ENCODE measurements at regions not wholly inside any gene's neighbourhood (a gene's known extent, or its start where the extent isn't known, plus 50 kb on each side); places are given as distances from the start of the nearest gene placed in this dataset.

DNA sequence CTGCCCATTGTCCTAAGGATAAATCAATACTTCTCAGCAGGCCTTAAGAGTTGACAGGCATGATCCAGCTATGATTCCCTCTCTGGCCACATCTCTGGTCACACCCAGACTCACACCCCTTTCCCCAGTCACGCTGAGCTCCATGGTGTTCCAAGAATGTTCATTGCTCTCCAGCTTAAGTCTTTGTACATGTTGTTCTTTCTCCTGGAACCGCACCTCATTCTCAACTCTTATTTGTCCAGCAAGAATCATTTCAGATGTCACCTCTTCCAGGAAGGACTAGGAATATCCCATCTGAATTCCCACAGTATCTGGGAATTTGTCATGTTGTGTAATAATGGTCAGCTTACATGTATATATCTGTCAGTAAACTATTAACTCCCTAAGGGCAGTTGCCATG lies 118.3 kb upstream of the GALNT15 start:
- no peak for TF ChIP-seq EZH2 (IDR thresholded peaks at IDR 0.05; ENCODE audit: low read length)
- TF ChIP-seq, protein P1, sequence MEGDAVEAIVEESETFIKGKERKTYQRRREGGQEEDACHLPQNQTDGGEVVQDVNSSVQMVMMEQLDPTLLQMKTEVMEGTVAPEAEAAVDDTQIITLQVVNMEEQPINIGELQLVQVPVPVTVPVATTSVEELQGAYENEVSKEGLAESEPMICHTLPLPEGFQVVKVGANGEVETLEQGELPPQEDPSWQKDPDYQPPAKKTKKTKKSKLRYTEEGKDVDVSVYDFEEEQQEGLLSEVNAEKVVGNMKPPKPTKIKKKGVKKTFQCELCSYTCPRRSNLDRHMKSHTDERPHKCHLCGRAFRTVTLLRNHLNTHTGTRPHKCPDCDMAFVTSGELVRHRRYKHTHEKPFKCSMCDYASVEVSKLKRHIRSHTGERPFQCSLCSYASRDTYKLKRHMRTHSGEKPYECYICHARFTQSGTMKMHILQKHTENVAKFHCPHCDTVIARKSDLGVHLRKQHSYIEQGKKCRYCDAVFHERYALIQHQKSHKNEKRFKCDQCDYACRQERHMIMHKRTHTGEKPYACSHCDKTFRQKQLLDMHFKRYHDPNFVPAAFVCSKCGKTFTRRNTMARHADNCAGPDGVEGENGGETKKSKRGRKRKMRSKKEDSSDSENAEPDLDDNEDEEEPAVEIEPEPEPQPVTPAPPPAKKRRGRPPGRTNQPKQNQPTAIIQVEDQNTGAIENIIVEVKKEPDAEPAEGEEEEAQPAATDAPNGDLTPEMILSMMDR (optimal IDR thresholded peaks at IDR 0.05 in 1 of 3, IDR thresholded peaks at IDR 0.05 in 1 of 3, conservative IDR thresholded peaks at IDR 0.05 in 1 of 3; ENCODE audit: extremely low read depth in 1 of 3, insufficient read depth in 2 of 3, low read length in 3 of 3): no peak

Data from keratinocyte (primary cell).